ENCODE measurements at regions not wholly inside any gene's neighbourhood (a gene's known extent, or its start where the extent isn't known, plus 50 kb on each side); places are given as distances from the start of the nearest gene placed in this dataset.

GRCh38 chr4:138053641-138054301 is 188.4 kb downstream of the SLC7A11 start:
- DNase-seq: no peak
- H3K4me3 Mint-ChIP-seq (ENCODE audit: unreplicated experiment): no peak overlapping the region
- H3K4me1 Mint-ChIP-seq (ENCODE audit: low read depth, unreplicated experiment): peaks cover 15% of the 10 kb centered on the region
- peaks cover 3% of the 10 kb centered on the region for H3K27me3 Mint-ChIP-seq (ENCODE audit: unreplicated experiment)
- H3K36me3 Mint-ChIP-seq (ENCODE audit: unreplicated experiment): peaks cover 4% of the 10 kb centered on the region
- no peaks in the 10 kb centered on the region for H3K9me3 Mint-ChIP-seq (ENCODE audit: unreplicated experiment)
- TF ChIP-seq CTCF (IDR thresholded peaks at IDR 0.05; ENCODE audit: partially characterized antibody, unreplicated experiment): no peak
- no peak overlapping the region for H3K27ac Mint-ChIP-seq (ENCODE audit: unreplicated experiment)

GRCh38 chr4:138052806-138053632 is 189.1 kb downstream of the SLC7A11 start:
- DNase-seq: no peak
- no peaks in the 10 kb centered on the region for H3K9me3 Mint-ChIP-seq (ENCODE audit: unreplicated experiment)
- peaks cover 4% of the 10 kb centered on the region for H3K36me3 Mint-ChIP-seq (ENCODE audit: unreplicated experiment)
- no peak overlapping the region for H3K4me3 Mint-ChIP-seq (ENCODE audit: unreplicated experiment)
- no peak for TF ChIP-seq CTCF (IDR thresholded peaks at IDR 0.05; ENCODE audit: partially characterized antibody, unreplicated experiment)
- H3K4me1 Mint-ChIP-seq (ENCODE audit: low read depth, unreplicated experiment): peaks cover 15% of the 10 kb centered on the region
- H3K27me3 Mint-ChIP-seq (ENCODE audit: unreplicated experiment): peaks cover 3% of the 10 kb centered on the region
- no peak overlapping the region for H3K27ac Mint-ChIP-seq (ENCODE audit: unreplicated experiment)

- Mint-ChIP-seq H3K27ac (ENCODE audit: unreplicated experiment) (no peak overlapping the region), H3K4me1 (ENCODE audit: low read depth, unreplicated experiment) (peaks cover 15% of the 10 kb centered on the region), H3K36me3 (ENCODE audit: unreplicated experiment) (peaks cover 4% of the 10 kb centered on the region), H3K27me3 (ENCODE audit: unreplicated experiment) (peaks cover 3% of the 10 kb centered on the region), H3K9me3 (ENCODE audit: unreplicated experiment) (no peaks in the 10 kb centered on the region), H3K4me3 (ENCODE audit: unreplicated experiment) (no peak overlapping the region)
- DNase-seq: no peak
- TF ChIP-seq CTCF (IDR thresholded peaks at IDR 0.05; ENCODE audit: partially characterized antibody, unreplicated experiment): no peak
Observed at GRCh38 chr4:138051157-138051556, 191.0 kb downstream of the SLC7A11 start.

- H3K27me3 Mint-ChIP-seq (ENCODE audit: unreplicated experiment): peaks cover 3% of the 10 kb centered on the region
- DNase-seq: peak; percentile 63
Observed at GRCh38 chr4:138050601-138051000, 191.5 kb downstream of the SLC7A11 start.

More at GRCh38 chr4:138050601-138051000, 191.5 kb downstream of the SLC7A11 start:
- Mint-ChIP-seq H3K36me3 (ENCODE audit: unreplicated experiment) (peaks cover 4% of the 10 kb centered on the region), H3K9me3 (ENCODE audit: unreplicated experiment) (no peaks in the 10 kb centered on the region), H3K4me1 (ENCODE audit: low read depth, unreplicated experiment) (peaks cover 15% of the 10 kb centered on the region), H3K4me3 (ENCODE audit: unreplicated experiment) (no peak overlapping the region), H3K27ac (ENCODE audit: unreplicated experiment) (peak overlapping the region; percentile 74)
- TF ChIP-seq CTCF (IDR thresholded peaks at IDR 0.05; ENCODE audit: partially characterized antibody, unreplicated experiment): no peak

Data from glutamatergic neuron (in vitro differentiated cells).